SK-N-SH treated with all-trans-retinoic acid at 6 μM for 48 hours (cell line): ENCODE measurements at regions not wholly inside any gene's neighbourhood (a gene's known extent, or its start where the extent isn't known, plus 50 kb on each side); places are given as distances from the start of the nearest gene placed in this dataset.

Experiments used
- ARNTL ChIP-seq: fragments of 450-650 bp; formaldehyde crosslinking; IDR thresholded peaks from 2 replicates; pipeline ENCODE4 v1.5.0; 2020; ENCODE audit warnings: low read depth, mild to moderate bottlenecking, moderate library complexity, borderline replicate concordance
- CSDC2 ChIP-seq: fragments of 250-450 bp; sonication (Bioruptor Pico); IDR thresholded peaks from 2 replicates; pipeline ENCODE4 v1.5.0; 2020; ENCODE audit warnings: mild to moderate bottlenecking, moderate library complexity
- ISL1 ChIP-seq: fragments of 250-450 bp; sonication (Bioruptor Pico); IDR thresholded peaks from 2 replicates; pipeline ENCODE4 v2.1.2; 2022; ENCODE audit warnings: mild to moderate bottlenecking, moderate library complexity
- OSR1 ChIP-seq: fragments of 250-450 bp; sonication (Bioruptor Pico); IDR thresholded peaks from 2 replicates; pipeline ENCODE4 v1.8.0; 2022; ENCODE audit warnings: moderate library complexity, mild to moderate bottlenecking, inconsistent platforms
- PPARA ChIP-seq: fragments of 250-450 bp; sonication (Bioruptor Pico); IDR thresholded peaks from 2 replicates; pipeline ENCODE4 v1.5.0; 2020; ENCODE audit warnings: mild to moderate bottlenecking, borderline replicate concordance
- RARB ChIP-seq: fragments of 250-450 bp; sonication (Bioruptor Pico); IDR thresholded peaks from 2 replicates; pipeline ENCODE4 v1.8.0; 2021; ENCODE audit warnings: mild to moderate bottlenecking, moderate library complexity
- SNAI2 ChIP-seq: fragments of 250-450 bp; sonication (Bioruptor Pico); IDR thresholded peaks from 2 replicates; pipeline ENCODE4 v1.5.0; 2020; ENCODE audit warnings: mild to moderate bottlenecking, moderate library complexity
- TOX ChIP-seq: fragments of 250-450 bp; sonication (Bioruptor Pico); IDR thresholded peaks from 2 replicates; pipeline ENCODE4 v1.8.0; 2021; ENCODE audit warnings: mild to moderate bottlenecking, moderate library complexity, borderline replicate concordance
- TSHZ2 ChIP-seq: fragments of 250-450 bp; sonication (Bioruptor Pico); IDR thresholded peaks from 2 replicates; pipeline ENCODE4 v1.5.0; 2020; ENCODE audit warnings: mild to moderate bottlenecking, moderate library complexity
- ZC3H10 ChIP-seq: fragments of 250-450 bp; sonication (Bioruptor Pico); IDR thresholded peaks from 2 replicates; pipeline ENCODE4 v1.5.1; 2021; ENCODE audit warnings: mild to moderate bottlenecking, moderate library complexity
- ZFP3 ChIP-seq: fragments of 250-450 bp; sonication (Bioruptor Pico); IDR thresholded peaks from 2 replicates; pipeline ENCODE4 v1.5.0; 2020; ENCODE audit warnings: mild to moderate bottlenecking, moderate library complexity
- ZNF565 ChIP-seq: fragments of 450-650 bp; formaldehyde crosslinking; conservative IDR thresholded peaks from 2 replicates; pipeline ENCODE4 v1.5.0; 2020; ENCODE audit warnings: low read depth, mild to moderate bottlenecking, moderate library complexity
- ZNF8 ChIP-seq: fragments of 450-650 bp; formaldehyde crosslinking; IDR thresholded peaks from 2 replicates; pipeline ENCODE4 v1.5.0; 2020; ENCODE audit warnings: mild to moderate bottlenecking, moderate library complexity
- TF ChIP-seq, protein P1 (sequence below): fragments of 250-450 bp; sonication (Bioruptor Pico); IDR thresholded peaks from 2 replicates; pipeline ENCODE4 v1.8.0; 2020; ENCODE audit warnings: mild to moderate bottlenecking, moderate library complexity, borderline replicate concordance

DNA sequence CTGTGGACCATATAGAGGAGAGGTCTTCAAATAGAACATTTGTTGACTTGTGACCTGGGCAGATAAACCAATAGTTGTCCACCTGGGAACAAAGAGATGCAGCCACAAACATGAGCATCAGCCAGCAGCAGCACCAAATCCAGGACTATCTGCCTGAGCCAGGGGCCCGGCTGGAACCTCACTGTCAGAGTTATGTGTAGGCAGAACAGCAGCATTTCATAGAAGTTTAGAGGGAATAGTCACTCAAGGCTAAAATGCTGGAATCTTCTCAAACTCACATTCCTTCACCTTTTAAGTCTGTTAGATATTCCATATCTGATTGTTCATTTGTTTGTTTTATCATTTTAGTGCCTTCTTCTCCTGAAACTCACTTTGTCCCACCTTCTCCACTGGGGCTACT lies 72.2 kb upstream of the IL6 start:
- no peak for TF ChIP-seq ISL1
- TF ChIP-seq RARB, result no peak
- no peak for TF ChIP-seq TSHZ2
- TF ChIP-seq, protein P1, sequence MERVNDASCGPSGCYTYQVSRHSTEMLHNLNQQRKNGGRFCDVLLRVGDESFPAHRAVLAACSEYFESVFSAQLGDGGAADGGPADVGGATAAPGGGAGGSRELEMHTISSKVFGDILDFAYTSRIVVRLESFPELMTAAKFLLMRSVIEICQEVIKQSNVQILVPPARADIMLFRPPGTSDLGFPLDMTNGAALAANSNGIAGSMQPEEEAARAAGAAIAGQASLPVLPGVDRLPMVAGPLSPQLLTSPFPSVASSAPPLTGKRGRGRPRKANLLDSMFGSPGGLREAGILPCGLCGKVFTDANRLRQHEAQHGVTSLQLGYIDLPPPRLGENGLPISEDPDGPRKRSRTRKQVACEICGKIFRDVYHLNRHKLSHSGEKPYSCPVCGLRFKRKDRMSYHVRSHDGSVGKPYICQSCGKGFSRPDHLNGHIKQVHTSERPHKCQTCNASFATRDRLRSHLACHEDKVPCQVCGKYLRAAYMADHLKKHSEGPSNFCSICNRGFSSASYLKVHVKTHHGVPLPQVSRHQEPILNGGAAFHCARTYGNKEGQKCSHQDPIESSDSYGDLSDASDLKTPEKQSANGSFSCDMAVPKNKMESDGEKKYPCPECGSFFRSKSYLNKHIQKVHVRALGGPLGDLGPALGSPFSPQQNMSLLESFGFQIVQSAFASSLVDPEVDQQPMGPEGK, result no peak
- TF ChIP-seq SNAI2 (CRISPR knock-in tag), result no peak
- no peak for TF ChIP-seq ZFP3 (CRISPR knock-in tag)
- no peak for TF ChIP-seq CSDC2 (CRISPR knock-in tag)
- no peak for TF ChIP-seq OSR1 (CRISPR knock-in tag)
- TF ChIP-seq PPARA, result no peak
- TF ChIP-seq ZC3H10 (CRISPR knock-in tag), result no peak
- TF ChIP-seq ZNF8, result no peak
- TF ChIP-seq ZNF565 (CRISPR knock-in tag), result no peak
- TF ChIP-seq ARNTL, result no peak
- no peak for TF ChIP-seq TOX (CRISPR knock-in tag)
